Heart left ventricle (tissue), 16 donors: ENCODE measurements at regions not wholly inside any gene's neighbourhood (a gene's known extent, or its start where the extent isn't known, plus 50 kb on each side); places are given as distances from the start of the nearest gene placed in this dataset.

Experiments used
- ATAC-seq, 4 donors: fragments of 200-7000 bp; cut with Tn5 transposase; one replicate each; pipeline ENCODE4 v1.9.1; 2020 to 2022; ENCODE audit warnings: moderate library complexity in 4 of 4, mild to moderate bottlenecking in 3 of 4, moderate number of reproducible peaks in 1 of 4
- DNase-seq, 5 donors: peaks; one replicate each; pipeline ENCODE4 v3.0.0-alpha.2; 2020
- H3K27ac ChIP-seq, 12 donors: fragments of 200-600 bp; sonication (generic) in 4 of 12; one replicate each; pipeline versions ENCODE4 v1.5.0 to v1.8.0; 2016 to 2022; ENCODE audit warnings: mild to moderate bottlenecking in 2 of 12
- H3K27me3 ChIP-seq, 9 donors: fragments of 200-600 bp; sonication (generic) in 2 of 9; one replicate each; pipeline versions ENCODE4 v1.5.1 to v1.8.0; 2016 to 2022; ENCODE audit warnings: mild to moderate bottlenecking in 3 of 9
- H3K36me3 ChIP-seq, 9 donors: fragments of 200-600 bp; sonication (generic) in 2 of 9; one replicate each; pipeline versions ENCODE4 v1.5.0 to v1.8.0; 2018 to 2022; ENCODE audit warnings: mild to moderate bottlenecking in 2 of 9
- H3K4me1 ChIP-seq, 12 donors: fragments of 200-600 bp; sonication (generic) in 4 of 12; one replicate each; pipeline versions ENCODE4 v1.5.0 to v1.8.0; 2016 to 2022; ENCODE audit warnings: mild to moderate bottlenecking in 3 of 12
- H3K4me3 ChIP-seq, 12 donors: fragments of 200-600 bp; sonication (generic) in 4 of 12; one replicate each; pipeline versions ENCODE4 v1.5.0 to v1.8.0; 2017 to 2022; ENCODE audit warnings: mild to moderate bottlenecking in 9 of 12, moderate library complexity in 4 of 12
- H3K9me3 ChIP-seq, 12 donors: fragments of 200-600 bp; sonication (generic) in 4 of 12; one replicate each; pipeline versions ENCODE4 v1.5.0 to v1.8.0; 2016 to 2022; ENCODE audit warnings: mild to moderate bottlenecking in 1 of 12
- POLR2A ChIP-seq, 2 donors: fragments of 450-650 bp; IDR thresholded peaks; one replicate each; pipeline ENCODE4 v1.6.1; 2017; ENCODE audit warnings: antibody characterized with exemption in 2 of 2, mild to moderate bottlenecking in 2 of 2, moderate library complexity in 2 of 2
- WGBS, 4 donors: extraction: QIAGEN DNeasy Blood & Tissue Kit in 2 of 4; methylation state at CpG; one replicate each; pipeline versions ENCODE4 v1.1.5 to v1.1.7; 2013 to 2018; 5-methylcytosine and 5-hydroxymethylcytosine counted together
- intact Hi-C, 10 donors: fragments of 100-400 bp; cut with DNase I; formaldehyde crosslinking; loops; one replicate each; pipeline versions ENCODE4 v1.11.1 to v1.14.2; 2022
- TF ChIP-seq, protein P1 (sequence below), 12 donors: fragments of 200-600 bp; sonication (generic) in 4 of 12; IDR thresholded peaks; one replicate each; pipeline versions ENCODE4 v1.5.0 to v1.8.0; 2018 to 2022; ENCODE audit warnings: antibody characterized with exemption in 12 of 12, mild to moderate bottlenecking in 5 of 12
- donor health status: ischemic (EF 13 %, LVEDD 7.1; RV severe dilation, severe dysfunction).
- donor health status: healthy with polysubstance abuse.
- donor health status: DM: no; HTN: yes; CAD: no.
- donor health status: DM: no; HTN: no; CAD: no.
- donor health status: ischemic (EF 25% LVEDD 6.9; RV normal size, moderate dysfunction).
- donor health status: ischemic (EF 25% LVEDD 5.7; RV mildly dilated, moderate dysfunction).
- donor health status: healthy.
- donor health status: DM: yes; HTN: yes; CAD: no.
- donor health status: ischemic (EF 35%, LVEDD 5.7; RV mildly dilated, moderate dysfunction).
- donor health status: nonischemic (EF 11% LVEDD 7.7; RV severe dilation, severe dysfunction).
- donor health status: DM: yes; HTN: yes; CAD: no.
- donor health status: PGD.
- donor health status: ischemic (EF 29% LVEDD 5.4; RV normal size, mild dysfunction).
- donor health status: nonischemic (EF 23%, LVEDD 6.1; RV moderate dilation, normal function).

DNA sequence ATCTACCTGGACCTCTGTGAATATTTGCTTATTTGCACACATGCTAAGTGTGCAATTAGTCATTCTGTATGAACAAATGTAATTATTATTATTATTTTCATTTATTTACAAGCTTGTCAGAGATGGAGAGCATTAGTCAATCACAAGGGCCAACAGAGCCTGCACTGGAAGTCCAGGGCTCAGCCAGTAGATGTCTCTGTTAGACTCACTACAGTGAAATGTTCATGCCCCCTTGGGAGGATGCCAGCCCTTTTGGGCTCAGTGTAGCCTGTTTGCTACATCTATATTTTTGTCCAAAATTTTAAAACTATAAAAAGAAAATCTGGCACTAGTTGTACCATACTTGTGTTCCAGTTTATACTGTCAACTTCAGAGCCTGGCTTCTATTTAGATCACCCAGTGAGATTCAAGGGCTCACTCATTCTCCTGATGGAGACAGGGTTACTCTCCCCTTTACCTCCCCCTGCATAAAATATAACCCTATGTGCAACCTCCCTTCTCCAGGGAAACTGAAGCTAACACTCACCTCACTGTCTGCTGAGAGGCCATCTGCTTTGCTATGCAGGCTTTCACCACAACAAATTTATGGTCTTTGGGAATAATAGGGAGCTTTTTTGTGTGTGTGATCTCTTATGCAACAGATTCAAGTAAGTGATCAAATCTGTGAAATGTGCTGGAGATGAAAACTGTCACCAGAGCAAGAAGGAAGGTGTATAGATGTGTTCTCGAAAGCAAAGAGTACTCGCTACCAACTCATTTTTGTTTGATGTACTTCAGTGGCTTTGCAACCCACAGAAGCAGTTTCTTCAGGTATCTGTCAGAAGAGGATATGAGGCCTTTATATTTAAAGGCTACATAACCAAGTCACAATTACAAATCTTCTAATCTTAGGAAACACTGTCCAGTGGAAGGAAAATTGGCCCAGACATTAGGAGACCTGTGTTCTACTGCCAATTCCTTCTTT, 99.9 kb upstream of the TLE4 start:
- WGBS, 4 donors: 94 to 98% (median 96%) methylated on average over 2 of the region's 2 CpGs
- ATAC-seq (peak in 3 of 4 donors; percentile 33 to 65 (median 62)), DNase-seq (peak in 4 of 5 donors; percentile 27 to 58 (median 40))
- TF ChIP-seq POLR2A (IDR thresholded peaks at IDR 0.05): no peak
- TF ChIP-seq, protein P1, sequence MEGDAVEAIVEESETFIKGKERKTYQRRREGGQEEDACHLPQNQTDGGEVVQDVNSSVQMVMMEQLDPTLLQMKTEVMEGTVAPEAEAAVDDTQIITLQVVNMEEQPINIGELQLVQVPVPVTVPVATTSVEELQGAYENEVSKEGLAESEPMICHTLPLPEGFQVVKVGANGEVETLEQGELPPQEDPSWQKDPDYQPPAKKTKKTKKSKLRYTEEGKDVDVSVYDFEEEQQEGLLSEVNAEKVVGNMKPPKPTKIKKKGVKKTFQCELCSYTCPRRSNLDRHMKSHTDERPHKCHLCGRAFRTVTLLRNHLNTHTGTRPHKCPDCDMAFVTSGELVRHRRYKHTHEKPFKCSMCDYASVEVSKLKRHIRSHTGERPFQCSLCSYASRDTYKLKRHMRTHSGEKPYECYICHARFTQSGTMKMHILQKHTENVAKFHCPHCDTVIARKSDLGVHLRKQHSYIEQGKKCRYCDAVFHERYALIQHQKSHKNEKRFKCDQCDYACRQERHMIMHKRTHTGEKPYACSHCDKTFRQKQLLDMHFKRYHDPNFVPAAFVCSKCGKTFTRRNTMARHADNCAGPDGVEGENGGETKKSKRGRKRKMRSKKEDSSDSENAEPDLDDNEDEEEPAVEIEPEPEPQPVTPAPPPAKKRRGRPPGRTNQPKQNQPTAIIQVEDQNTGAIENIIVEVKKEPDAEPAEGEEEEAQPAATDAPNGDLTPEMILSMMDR (IDR thresholded peaks at IDR 0.05): peak in 10 of 12 donors; percentile 16 to 55 (median 31)
- H3K9me3 ChIP-seq: no peaks in the 10 kb centered on the region
- no peak overlapping the region for H3K4me3 ChIP-seq
- H3K27me3 ChIP-seq: no peaks in the 10 kb centered on the region
- no peak overlapping the region for H3K27ac ChIP-seq
- intact Hi-C loops: loop anchor here in 1 of 10 donors (10.0 kb wide), 1 partner anchor 483 kb away; no protein-coding TSS in a partner anchor
- no peaks in the 10 kb centered on the region for H3K4me1 ChIP-seq
- H3K36me3 ChIP-seq: no peaks in the 10 kb centered on the region

DNA sequence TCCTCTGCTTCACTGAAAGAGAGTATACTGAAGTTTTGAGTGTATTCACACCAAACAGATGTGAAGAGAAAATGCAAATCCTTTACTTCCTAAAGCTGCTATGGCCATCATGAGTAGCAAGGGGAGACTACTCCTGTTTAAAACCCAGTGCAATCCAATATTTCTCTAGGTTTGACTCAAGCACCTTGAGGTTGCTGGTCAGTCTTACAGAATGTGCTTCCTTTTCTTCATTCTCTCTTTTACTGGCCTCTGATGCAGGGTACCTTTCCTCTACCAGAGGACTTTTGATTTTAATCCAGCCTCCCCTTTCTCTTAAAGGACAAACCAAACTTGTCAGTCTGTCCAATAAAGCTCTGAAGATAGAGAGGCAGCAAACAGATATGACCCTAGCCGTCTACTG, 98.1 kb upstream of the TLE4 start:
- Histone ChIP-seq H3K9me3 (no peaks in the 10 kb centered on the region), H3K4me1 (no peaks in the 10 kb centered on the region), H3K27me3 (no peaks in the 10 kb centered on the region), H3K4me3 (no peak overlapping the region), H3K27ac (no peak overlapping the region), H3K36me3 (no peaks in the 10 kb centered on the region)
- no peak for ATAC-seq
- TF ChIP-seq, protein P1 (IDR thresholded peaks at IDR 0.05): no peak
- no peak for TF ChIP-seq POLR2A (IDR thresholded peaks at IDR 0.05)
- WGBS, 4 donors: 0 to 69% (median 64%) methylated on average over 1 of the region's 1 CpG
- no peak for DNase-seq
- intact Hi-C loops: loop anchor here in 1 of 10 donors (10.0 kb wide), 1 partner anchor 481 kb away; no protein-coding TSS in a partner anchor

DNA sequence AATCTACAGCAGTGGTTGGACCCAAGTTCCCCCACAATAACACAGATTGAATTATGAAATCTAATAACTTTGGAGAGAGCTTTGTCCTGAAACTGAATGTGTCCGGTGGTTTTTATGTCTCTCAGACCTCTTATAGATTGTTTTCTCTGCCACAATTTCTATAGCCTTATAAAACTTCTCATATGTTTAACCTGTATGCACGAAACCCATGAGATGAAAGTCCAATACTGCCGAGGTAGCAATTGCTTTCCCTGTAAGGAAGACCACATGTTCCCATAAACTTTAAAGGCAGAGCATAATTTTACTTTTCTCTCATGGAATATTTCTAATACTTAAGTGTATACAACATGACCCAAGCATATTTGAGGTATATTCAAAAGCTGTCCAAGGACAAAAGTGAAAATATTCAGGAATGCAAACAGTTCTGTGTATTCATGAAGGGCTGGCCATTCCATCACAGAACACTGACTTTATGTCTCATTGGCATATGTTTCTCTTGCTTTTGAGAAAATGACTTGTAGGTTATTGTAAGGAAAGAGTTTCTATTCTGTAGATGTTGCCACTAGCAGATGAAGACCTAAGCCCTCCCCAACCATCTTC, 94.4 kb upstream of the TLE4 start:
- ATAC-seq: no peak
- Histone ChIP-seq H3K27me3 (no peaks in the 10 kb centered on the region), H3K9me3 (no peaks in the 10 kb centered on the region), H3K27ac (no peak overlapping the region), H3K36me3 (no peaks in the 10 kb centered on the region), H3K4me1 (no peaks in the 10 kb centered on the region), H3K4me3 (no peak overlapping the region)
- intact Hi-C loops: loop anchor here in 1 of 10 donors (10.0 kb wide), 1 partner anchor 477 kb away; no protein-coding TSS in a partner anchor
- no peak for TF ChIP-seq POLR2A (IDR thresholded peaks at IDR 0.05)
- TF ChIP-seq, protein P1 (IDR thresholded peaks at IDR 0.05): no peak
- DNase-seq: no peak
- 86 to 94% (median 91%) methylated on average over 3 of the region's 3 CpGs for WGBS, 4 donors
